ENCODE measurements at regions not wholly inside any gene's neighbourhood (a gene's known extent, or its start where the extent isn't known, plus 50 kb on each side); places are given as distances from the start of the nearest gene placed in this dataset.
A peak's percentile ranks its signal among the peaks of the same experiment; 100 is the strongest.

GRCh38 chr10:3525832-3526449, 259.1 kb downstream of the KLF6 start:
- H3K36me3 ChIP-seq: no peaks in the 10 kb centered on the region
- H3K27me3 ChIP-seq: no peaks in the 10 kb centered on the region
- peak overlapping the region in 5 of 10 donors; percentile 62 to 77 (median 71) for H3K27ac ChIP-seq
- ATAC-seq (peak in 6 of 8 donors; percentile 57 to 86 (median 72)), DNase-seq (no peak)
- intact Hi-C loops (cut with DNase I): no loop called here
- no peak overlapping the region for H3K4me3 ChIP-seq
- peaks cover 0 to 42% (median 32%) of the 10 kb centered on the region in 9 donors for H3K4me1 ChIP-seq
- H3K9me3 ChIP-seq: peaks cover 0 to 10% (median 0%) of the 10 kb centered on the region in 11 donors
- 79 to 81% methylated on average over 11 of the region's 11 CpGs for WGBS, 2 donors
- TF ChIP-seq, protein P1, sequence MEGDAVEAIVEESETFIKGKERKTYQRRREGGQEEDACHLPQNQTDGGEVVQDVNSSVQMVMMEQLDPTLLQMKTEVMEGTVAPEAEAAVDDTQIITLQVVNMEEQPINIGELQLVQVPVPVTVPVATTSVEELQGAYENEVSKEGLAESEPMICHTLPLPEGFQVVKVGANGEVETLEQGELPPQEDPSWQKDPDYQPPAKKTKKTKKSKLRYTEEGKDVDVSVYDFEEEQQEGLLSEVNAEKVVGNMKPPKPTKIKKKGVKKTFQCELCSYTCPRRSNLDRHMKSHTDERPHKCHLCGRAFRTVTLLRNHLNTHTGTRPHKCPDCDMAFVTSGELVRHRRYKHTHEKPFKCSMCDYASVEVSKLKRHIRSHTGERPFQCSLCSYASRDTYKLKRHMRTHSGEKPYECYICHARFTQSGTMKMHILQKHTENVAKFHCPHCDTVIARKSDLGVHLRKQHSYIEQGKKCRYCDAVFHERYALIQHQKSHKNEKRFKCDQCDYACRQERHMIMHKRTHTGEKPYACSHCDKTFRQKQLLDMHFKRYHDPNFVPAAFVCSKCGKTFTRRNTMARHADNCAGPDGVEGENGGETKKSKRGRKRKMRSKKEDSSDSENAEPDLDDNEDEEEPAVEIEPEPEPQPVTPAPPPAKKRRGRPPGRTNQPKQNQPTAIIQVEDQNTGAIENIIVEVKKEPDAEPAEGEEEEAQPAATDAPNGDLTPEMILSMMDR (IDR thresholded peaks at IDR 0.05): no peak

GRCh38 chr10:3524086-3524960, 260.7 kb downstream of the KLF6 start:
- Histone ChIP-seq H3K4me1 (peaks cover 0 to 38% (median 25%) of the 10 kb centered on the region in 9 donors), H3K27ac (no peak overlapping the region), H3K4me3 (no peak overlapping the region), H3K36me3 (no peaks in the 10 kb centered on the region), H3K27me3 (no peaks in the 10 kb centered on the region), H3K9me3 (peaks cover 0 to 10% (median 0%) of the 10 kb centered on the region in 11 donors)
- ATAC-seq: no peak
- WGBS, 2 donors: 94 to 96% methylated on average over 7 of the region's 7 CpGs
- intact Hi-C loops (cut with DNase I): no loop called here
- no peak for DNase-seq
- TF ChIP-seq, protein P1 (IDR thresholded peaks at IDR 0.05): no peak

GRCh38 chr10:3523309-3524050, 261.5 kb downstream of the KLF6 start:
- H3K36me3 ChIP-seq: no peaks in the 10 kb centered on the region
- TF ChIP-seq, protein P1 (IDR thresholded peaks at IDR 0.05): no peak
- H3K27me3 ChIP-seq: no peaks in the 10 kb centered on the region
- ATAC-seq: no peak
- intact Hi-C loops (cut with DNase I): no loop called here
- H3K9me3 ChIP-seq: peaks cover 0 to 10% (median 0%) of the 10 kb centered on the region in 11 donors
- peaks cover 0 to 30% (median 17%) of the 10 kb centered on the region in 9 donors for H3K4me1 ChIP-seq
- WGBS, 2 donors: 87 to 94% methylated on average over 13 of the region's 13 CpGs
- no peak for DNase-seq
- no peak overlapping the region for H3K4me3 ChIP-seq
- H3K27ac ChIP-seq: no peak overlapping the region

DNA sequence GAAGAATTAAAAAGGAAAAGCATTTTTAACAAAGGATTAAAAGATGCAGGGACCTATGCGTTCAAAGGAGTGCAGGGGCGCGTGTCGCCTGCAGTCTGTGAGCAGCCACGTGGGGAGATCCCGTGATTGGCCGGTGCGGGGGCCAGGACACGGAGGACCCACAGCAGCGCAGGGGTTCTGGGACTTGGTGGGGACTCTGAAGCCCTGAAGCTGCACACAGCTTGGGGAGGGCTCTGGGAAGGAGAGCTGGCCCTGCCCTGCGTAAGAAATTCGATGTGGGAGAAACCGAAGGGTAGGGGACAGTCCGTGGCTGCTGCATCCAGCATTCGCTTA, 268.1 kb downstream of the KLF6 start:
- TF ChIP-seq, protein P1 (IDR thresholded peaks at IDR 0.05): no peak
- H3K27me3 ChIP-seq: no peaks in the 10 kb centered on the region
- H3K9me3 ChIP-seq: no peaks in the 10 kb centered on the region
- H3K4me3 ChIP-seq: no peak overlapping the region
- no peaks in the 10 kb centered on the region for H3K36me3 ChIP-seq
- H3K27ac ChIP-seq: peak overlapping the region in 1 of 10 donors; percentile 68
- ATAC-seq: peak in 3 of 8 donors; percentile 7 to 34 (median 21)
- peaks cover 0 to 20% (median 6%) of the 10 kb centered on the region in 9 donors for H3K4me1 ChIP-seq
- WGBS, 2 donors: 80 to 90% methylated on average over 15 of the region's 15 CpGs
- intact Hi-C loops (cut with DNase I): loop anchor here in 1 of 10 donors (5.0 kb wide), 1 partner anchor 50 kb away; no protein-coding TSS in a partner anchor
- DNase-seq: no peak
